Fibroblast of villous mesenchyme (primary cell): ENCODE measurements at regions not wholly inside any gene's neighbourhood (a gene's known extent, or its start where the extent isn't known, plus 50 kb on each side); places are given as distances from the start of the nearest gene placed in this dataset.

Experiments used
- DNase-seq: peaks from one replicate; pipeline ENCODE4 v3.0.0-alpha.2; 2010; ENCODE audit warnings: low read depth
- H3K4me3 ChIP-seq: 2 replicates; pipeline ENCODE4 v1.5.1; 2011; ENCODE audit warnings: low read depth, mild to moderate bottlenecking, low read length
- CTCF ChIP-seq: IDR thresholded peaks from 2 replicates; pipeline ENCODE4 v1.5.1; 2012; ENCODE audit warnings: low read depth, mild to moderate bottlenecking, low read length; ENCODE audit not compliant: insufficient read depth

- no peak overlapping the region for H3K4me3 ChIP-seq
- TF ChIP-seq CTCF, result no peak
- DNase-seq, result no peak
Measured at GRCh38 chr13:32956595-32956933, 59.7 kb upstream of the KL start.

- TF ChIP-seq CTCF, result no peak
- DNase-seq, result no peak
Measured at GRCh38 chr13:32960626-32961025, 55.6 kb upstream of the KL start.

GRCh38 chr13:32961724-32962123 lies 54.5 kb upstream of the KL start:
- TF ChIP-seq CTCF, result no peak
- no peak for DNase-seq

More at GRCh38 chr13:32960626-32961025, 55.6 kb upstream of the KL start:
- no peak overlapping the region for H3K4me3 ChIP-seq

GRCh38 chr13:32962342-32962741 lies 53.9 kb upstream of the KL start:
- no peak for DNase-seq
- H3K4me3 ChIP-seq, result no peak overlapping the region
- TF ChIP-seq CTCF, result no peak

More at GRCh38 chr13:32961724-32962123, 54.5 kb upstream of the KL start:
- no peak overlapping the region for H3K4me3 ChIP-seq

- no peak for TF ChIP-seq CTCF
- no peak overlapping the region for H3K4me3 ChIP-seq
- DNase-seq, result no peak
Measured at GRCh38 chr13:32964987-32965386, 51.2 kb upstream of the KL start.
